Type B pancreatic cell (in vitro differentiated cells): ENCODE measurements at regions not wholly inside any gene's neighbourhood (a gene's known extent, or its start where the extent isn't known, plus 50 kb on each side); places are given as distances from the start of the nearest gene placed in this dataset.
"Not testable (repeated sequence)": the region's sequence is repeated elsewhere in the genome, so short reads cannot be mapped to it uniquely, and the experiment has no call there.

ENCODE experiments used
- DNase-seq: peaks from one replicate; pipeline ENCODE4 v3.0.0; 2021; ENCODE audit warnings: mixed read lengths; ENCODE audit not compliant: unreplicated experiment; ENCODE audit errors: extremely low spot score
- H3K27ac Mint-ChIP-seq: 2 replicates; pipeline ENCODE4 v1.8.0; 2021; ENCODE audit warnings: mild to moderate bottlenecking, mixed read lengths
- H3K27me3 Mint-ChIP-seq: 2 replicates; pipeline ENCODE4 v1.8.0; 2021; ENCODE audit warnings: mixed read lengths
- H3K36me3 Mint-ChIP-seq: 2 replicates; pipeline ENCODE4 v1.8.0; 2021; ENCODE audit warnings: mixed read lengths
- H3K4me1 Mint-ChIP-seq: one replicate; pipeline ENCODE4 v1.8.0; 2021; ENCODE audit warnings: mixed read lengths; ENCODE audit not compliant: unreplicated experiment
- H3K4me3 Mint-ChIP-seq: 2 replicates; pipeline ENCODE4 v1.8.0; 2021; ENCODE audit warnings: mild to moderate bottlenecking, mixed read lengths
- H3K9me3 Mint-ChIP-seq: 2 replicates; pipeline ENCODE4 v1.8.0; 2021; ENCODE audit warnings: mixed read lengths
- TF ChIP-seq, protein P1 (sequence below): fragments of 200-600 bp; sonication (generic); conservative IDR thresholded peaks from 2 replicates; pipeline ENCODE4 v1.5.0; 2021; ENCODE audit warnings: antibody characterized with exemption, mild to moderate bottlenecking

DNA sequence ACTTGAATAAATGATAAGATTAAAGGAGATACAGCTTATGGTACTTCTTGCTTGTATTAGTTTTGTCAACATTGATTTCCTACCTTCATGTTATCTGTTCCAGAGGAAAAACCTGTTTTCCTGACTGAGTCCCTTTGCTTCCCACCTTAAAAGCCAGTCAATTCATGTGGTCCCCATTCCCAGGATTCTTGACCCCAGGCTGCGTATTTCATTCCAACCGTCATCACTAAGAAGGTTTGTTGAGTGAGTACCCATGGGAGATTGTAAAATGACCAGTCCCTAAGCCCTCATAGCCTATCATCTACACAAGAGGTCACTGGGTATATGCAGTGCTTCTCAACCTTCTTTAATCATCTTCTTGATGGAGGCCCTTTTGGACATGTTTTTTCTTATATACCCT lies 52.2 kb downstream of the BEX3 start:
- H3K4me1 Mint-ChIP-seq, result no peaks in the 10 kb centered on the region
- no peak overlapping the region for H3K27ac Mint-ChIP-seq
- TF ChIP-seq, protein P1, sequence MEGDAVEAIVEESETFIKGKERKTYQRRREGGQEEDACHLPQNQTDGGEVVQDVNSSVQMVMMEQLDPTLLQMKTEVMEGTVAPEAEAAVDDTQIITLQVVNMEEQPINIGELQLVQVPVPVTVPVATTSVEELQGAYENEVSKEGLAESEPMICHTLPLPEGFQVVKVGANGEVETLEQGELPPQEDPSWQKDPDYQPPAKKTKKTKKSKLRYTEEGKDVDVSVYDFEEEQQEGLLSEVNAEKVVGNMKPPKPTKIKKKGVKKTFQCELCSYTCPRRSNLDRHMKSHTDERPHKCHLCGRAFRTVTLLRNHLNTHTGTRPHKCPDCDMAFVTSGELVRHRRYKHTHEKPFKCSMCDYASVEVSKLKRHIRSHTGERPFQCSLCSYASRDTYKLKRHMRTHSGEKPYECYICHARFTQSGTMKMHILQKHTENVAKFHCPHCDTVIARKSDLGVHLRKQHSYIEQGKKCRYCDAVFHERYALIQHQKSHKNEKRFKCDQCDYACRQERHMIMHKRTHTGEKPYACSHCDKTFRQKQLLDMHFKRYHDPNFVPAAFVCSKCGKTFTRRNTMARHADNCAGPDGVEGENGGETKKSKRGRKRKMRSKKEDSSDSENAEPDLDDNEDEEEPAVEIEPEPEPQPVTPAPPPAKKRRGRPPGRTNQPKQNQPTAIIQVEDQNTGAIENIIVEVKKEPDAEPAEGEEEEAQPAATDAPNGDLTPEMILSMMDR, result no peak
- no peak for DNase-seq
- H3K36me3 Mint-ChIP-seq, result no peaks in the 10 kb centered on the region
- H3K27me3 Mint-ChIP-seq, result no peaks in the 10 kb centered on the region
- no peak overlapping the region for H3K4me3 Mint-ChIP-seq
- no peaks in the 10 kb centered on the region for H3K9me3 Mint-ChIP-seq

DNA sequence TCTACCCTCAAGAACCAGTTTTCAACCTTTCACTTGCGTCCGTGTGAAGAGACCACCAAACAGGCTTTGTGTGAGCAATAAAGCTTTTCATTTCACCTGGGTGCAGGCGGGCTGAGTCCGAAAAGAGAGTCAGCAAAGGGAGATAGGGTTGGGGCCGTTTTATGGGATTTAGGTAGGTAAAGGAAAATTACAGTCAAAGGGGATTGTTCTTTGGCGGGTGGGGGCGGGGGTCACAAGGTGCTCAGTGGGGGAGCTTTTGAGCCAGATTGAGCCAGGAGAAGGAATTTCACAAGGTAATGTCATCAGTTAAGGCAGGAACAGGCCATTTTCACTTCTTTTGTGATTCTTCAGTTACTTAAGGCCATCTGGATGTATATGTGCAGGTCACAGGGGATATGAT lies 52.7 kb downstream of the BEX3 start:
- DNase-seq, H3K9me3 Mint-ChIP-seq, H3K4me1 Mint-ChIP-seq, H3K27me3 Mint-ChIP-seq, H3K27ac Mint-ChIP-seq, H3K4me3 Mint-ChIP-seq, H3K36me3 Mint-ChIP-seq: not testable (repeated sequence)

DNA sequence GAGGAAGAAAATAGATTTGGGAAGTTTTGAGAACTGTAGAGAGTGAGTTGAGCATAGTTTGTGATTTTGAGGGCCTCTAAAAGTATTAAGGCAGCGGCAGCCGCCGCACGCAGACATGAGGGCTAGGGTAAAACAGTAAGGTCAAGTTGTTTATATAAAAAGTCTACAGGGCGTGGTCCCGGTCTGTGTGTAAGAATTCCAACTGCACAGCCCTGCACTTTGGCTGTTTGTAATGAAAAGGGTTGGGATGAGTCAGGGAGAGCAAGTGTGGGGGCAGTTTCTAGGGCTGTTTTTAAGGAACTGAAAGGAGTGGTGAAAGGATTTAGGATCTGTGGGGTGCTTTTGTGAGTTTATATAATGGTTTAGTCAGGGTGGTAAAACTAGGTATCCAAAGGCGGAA lies 55.0 kb downstream of the BEX3 start:
- H3K9me3 Mint-ChIP-seq, result no peaks in the 10 kb centered on the region
- no peaks in the 10 kb centered on the region for H3K36me3 Mint-ChIP-seq
- no peak for DNase-seq

DNA sequence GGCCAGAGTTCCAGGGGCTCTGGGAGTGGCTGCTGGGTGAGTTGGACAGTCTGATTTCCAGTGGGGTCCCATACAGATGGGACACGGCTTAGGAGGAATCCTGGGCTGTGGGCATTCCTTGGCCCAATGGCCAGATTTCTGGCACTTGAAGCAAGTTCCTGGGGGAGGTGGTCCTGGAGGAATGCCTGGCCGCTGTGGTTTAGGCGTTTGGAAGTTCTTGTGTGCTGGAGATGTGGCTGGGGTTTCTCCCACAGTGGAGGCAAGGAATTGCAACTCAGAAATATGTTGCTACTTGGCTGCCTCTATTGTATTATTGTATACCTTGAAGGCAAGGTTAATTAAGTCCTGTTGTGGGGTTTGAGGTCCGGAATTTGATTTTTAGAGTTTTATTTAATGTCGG lies 56.5 kb downstream of the BEX3 start:
- H3K27ac Mint-ChIP-seq, H3K9me3 Mint-ChIP-seq, H3K4me1 Mint-ChIP-seq, DNase-seq, H3K4me3 Mint-ChIP-seq, H3K27me3 Mint-ChIP-seq, H3K36me3 Mint-ChIP-seq: not testable (repeated sequence)

More for the DNA sequence above, 55.0 kb downstream of the BEX3 start:
- TF ChIP-seq, protein P1, result no peak
- Mint-ChIP-seq H3K4me1 (no peaks in the 10 kb centered on the region), H3K27ac (no peak overlapping the region), H3K4me3 (no peak overlapping the region), H3K27me3 (no peaks in the 10 kb centered on the region)

GRCh38 chrX:103437147-103437873 lies 61.0 kb downstream of the BEX3 start:
- Mint-ChIP-seq H3K36me3 (no peaks in the 10 kb centered on the region), H3K4me3 (no peak overlapping the region), H3K4me1 (no peaks in the 10 kb centered on the region), H3K27me3 (no peaks in the 10 kb centered on the region), H3K27ac (no peak overlapping the region), H3K9me3 (no peaks in the 10 kb centered on the region)
- TF ChIP-seq, protein P1, result no peak
- DNase-seq, result no peak

DNA sequence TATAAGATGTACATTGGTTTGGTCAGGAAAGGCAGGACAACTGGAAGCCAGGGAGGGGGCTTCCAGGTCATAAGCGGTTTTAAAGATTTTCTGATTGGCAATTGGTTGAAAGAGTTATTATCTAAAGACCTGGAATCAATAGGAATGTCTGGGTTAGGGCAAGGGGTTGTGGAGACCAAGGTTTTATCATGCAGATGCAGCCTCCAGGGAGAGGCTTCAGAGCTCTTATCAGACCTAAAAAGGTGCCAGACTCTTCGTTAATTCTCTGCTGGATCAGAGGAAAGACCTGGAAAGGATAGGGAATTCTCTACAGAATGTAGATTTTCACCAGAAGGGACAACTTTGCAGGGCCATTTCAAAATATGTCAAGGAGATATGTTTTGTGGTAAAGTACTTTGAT lies 62.8 kb downstream of the BEX3 start:
- H3K9me3 Mint-ChIP-seq, result no peaks in the 10 kb centered on the region
- no peak overlapping the region for H3K27ac Mint-ChIP-seq
- H3K4me3 Mint-ChIP-seq, result no peak overlapping the region
- no peaks in the 10 kb centered on the region for H3K27me3 Mint-ChIP-seq
- no peak for DNase-seq
- no peaks in the 10 kb centered on the region for H3K4me1 Mint-ChIP-seq
- H3K36me3 Mint-ChIP-seq, result no peaks in the 10 kb centered on the region
- TF ChIP-seq, protein P1, result no peak

- DNase-seq, result no peak
- no peaks in the 10 kb centered on the region for H3K27me3 Mint-ChIP-seq
- TF ChIP-seq, protein P1, result no peak
- H3K9me3 Mint-ChIP-seq, result no peaks in the 10 kb centered on the region
- no peaks in the 10 kb centered on the region for H3K4me1 Mint-ChIP-seq
- no peaks in the 10 kb centered on the region for H3K36me3 Mint-ChIP-seq
- peak overlapping the region; percentile 7 for H3K27ac Mint-ChIP-seq
- H3K4me3 Mint-ChIP-seq, result no peak overlapping the region
Observed at GRCh38 chrX:103440621-103441020, 64.3 kb downstream of the BEX3 start.
